ENCODE measurements at regions not wholly inside any gene's neighbourhood (a gene's known extent, or its start where the extent isn't known, plus 50 kb on each side); places are given as distances from the start of the nearest gene placed in this dataset.

GRCh38 chr3:124605781-124606579 lies 124.3 kb upstream of the UMPS start:
- ChIA-PET CTCF (interaction anchor here (0.8 to 3.0 kb wide), 7 partner anchors 8 to 83 kb away, joined by 3 to 11 read pairs (median 5); no protein-coding TSS in a partner anchor), POLR2A (no interaction called here)
- DNase-seq (ENCODE audit: extremely low spot score) = no peak
- TF ChIP-seq, protein P1, sequence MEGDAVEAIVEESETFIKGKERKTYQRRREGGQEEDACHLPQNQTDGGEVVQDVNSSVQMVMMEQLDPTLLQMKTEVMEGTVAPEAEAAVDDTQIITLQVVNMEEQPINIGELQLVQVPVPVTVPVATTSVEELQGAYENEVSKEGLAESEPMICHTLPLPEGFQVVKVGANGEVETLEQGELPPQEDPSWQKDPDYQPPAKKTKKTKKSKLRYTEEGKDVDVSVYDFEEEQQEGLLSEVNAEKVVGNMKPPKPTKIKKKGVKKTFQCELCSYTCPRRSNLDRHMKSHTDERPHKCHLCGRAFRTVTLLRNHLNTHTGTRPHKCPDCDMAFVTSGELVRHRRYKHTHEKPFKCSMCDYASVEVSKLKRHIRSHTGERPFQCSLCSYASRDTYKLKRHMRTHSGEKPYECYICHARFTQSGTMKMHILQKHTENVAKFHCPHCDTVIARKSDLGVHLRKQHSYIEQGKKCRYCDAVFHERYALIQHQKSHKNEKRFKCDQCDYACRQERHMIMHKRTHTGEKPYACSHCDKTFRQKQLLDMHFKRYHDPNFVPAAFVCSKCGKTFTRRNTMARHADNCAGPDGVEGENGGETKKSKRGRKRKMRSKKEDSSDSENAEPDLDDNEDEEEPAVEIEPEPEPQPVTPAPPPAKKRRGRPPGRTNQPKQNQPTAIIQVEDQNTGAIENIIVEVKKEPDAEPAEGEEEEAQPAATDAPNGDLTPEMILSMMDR (IDR thresholded peaks at IDR 0.05; ENCODE audit: control extremely low read depth, extremely low read depth, low read depth, missing control alignments) = no peak

DNA sequence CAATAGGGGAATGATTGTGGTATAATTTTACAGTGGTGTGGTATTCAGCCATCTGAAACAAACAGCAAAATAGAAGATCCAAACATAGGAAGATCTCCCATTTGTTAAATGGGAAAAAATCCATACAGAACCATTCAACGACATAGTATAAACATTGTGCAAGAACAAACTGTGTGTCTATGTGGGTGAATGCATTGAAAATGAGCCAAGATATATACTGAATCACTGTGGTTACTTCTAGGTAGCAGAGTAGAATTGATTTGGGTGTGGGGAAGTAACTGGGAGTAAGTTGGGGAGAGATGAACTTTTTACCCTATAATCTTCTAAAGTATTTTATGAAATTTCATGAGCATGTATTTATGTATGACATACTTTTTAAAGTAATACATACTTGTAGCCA lies 123.1 kb upstream of the UMPS start:
- ChIA-PET POLR2A (no interaction called here), CTCF (interaction anchor here (3.0 kb wide), 1 partner anchor 12 kb away, joined by 11 read pairs; no protein-coding TSS in a partner anchor)
- TF ChIP-seq, protein P1 (IDR thresholded peaks at IDR 0.05; ENCODE audit: control extremely low read depth, extremely low read depth, low read depth, missing control alignments) = no peak
- no peak for DNase-seq (ENCODE audit: extremely low spot score)

- no peak for DNase-seq (ENCODE audit: extremely low spot score)
- ChIA-PET POLR2A (no interaction called here), CTCF (interaction anchor here (1.1 to 1.5 kb wide), 2 partner anchors 49 to 58 kb away, joined by 3 to 4 read pairs; no protein-coding TSS in a partner anchor)
- TF ChIP-seq, protein P1 (IDR thresholded peaks at IDR 0.05; ENCODE audit: control extremely low read depth, extremely low read depth, low read depth, missing control alignments) = no peak
Measured at GRCh38 chr3:124609402-124609801, 120.8 kb upstream of the UMPS start.

GRCh38 chr3:124610130-124610529 lies 120.1 kb upstream of the UMPS start:
- ChIA-PET CTCF (interaction anchor here (1.1 to 2.0 kb wide), 3 partner anchors 25 to 57 kb away, joined by 3 to 4 read pairs (median 4); no protein-coding TSS in a partner anchor), POLR2A (no interaction called here)

DNA sequence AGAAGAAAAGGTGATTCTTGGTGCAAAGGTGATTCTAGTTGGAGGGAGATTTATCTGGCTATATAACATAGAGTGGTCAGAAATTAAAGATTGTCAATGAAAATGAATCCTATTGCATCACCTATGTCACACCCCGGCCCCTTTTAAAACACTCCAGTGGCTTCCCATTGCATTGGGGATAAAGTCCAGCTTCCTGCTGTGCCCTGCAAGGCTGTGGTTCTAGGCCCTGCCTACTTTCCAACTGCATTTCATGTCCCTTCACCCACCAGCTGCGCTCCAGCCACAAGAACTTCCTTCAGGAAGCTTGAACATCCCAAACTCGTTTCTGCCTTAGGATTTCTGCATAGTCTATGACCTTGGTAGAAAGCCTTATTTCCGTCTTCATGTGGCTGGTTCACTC lies 118.7 kb upstream of the UMPS start:
- ChIA-PET POLR2A (no interaction called here), CTCF (interaction anchor here (0.8 to 4.6 kb wide), 10 partner anchors 9 to 77 kb away, joined by 3 to 17 read pairs (median 4); no protein-coding TSS in a partner anchor)
- TF ChIP-seq, protein P1 (IDR thresholded peaks at IDR 0.05; ENCODE audit: control extremely low read depth, extremely low read depth, low read depth, missing control alignments) = no peak
- DNase-seq (ENCODE audit: extremely low spot score) = no peak

More at GRCh38 chr3:124610130-124610529, 120.1 kb upstream of the UMPS start:
- TF ChIP-seq, protein P1 (IDR thresholded peaks at IDR 0.05; ENCODE audit: control extremely low read depth, extremely low read depth, low read depth, missing control alignments) = no peak
- DNase-seq (ENCODE audit: extremely low spot score) = no peak

- ChIA-PET CTCF (interaction anchor here (1.2 to 4.6 kb wide), 7 partner anchors 11 to 73 kb away, joined by 3 to 17 read pairs (median 7); no protein-coding TSS in a partner anchor), POLR2A (no interaction called here)
- TF ChIP-seq, protein P1 (IDR thresholded peaks at IDR 0.05; ENCODE audit: control extremely low read depth, extremely low read depth, low read depth, missing control alignments) = no peak
- DNase-seq (ENCODE audit: extremely low spot score) = no peak
Measured at GRCh38 chr3:124615896-124616543, 114.2 kb upstream of the UMPS start.

Measured in GM10248 (cell line).